GM03348 (cell line): ENCODE measurements at regions not wholly inside any gene's neighbourhood (a gene's known extent, or its start where the extent isn't known, plus 50 kb on each side); places are given as distances from the start of the nearest gene placed in this dataset.
A peak's percentile ranks its signal among the peaks of the same experiment; 100 is the strongest.
"Not testable (repeated sequence)": the region's sequence is repeated elsewhere in the genome, so short reads cannot be mapped to it uniquely, and the experiment has no call there.

Experiments
- DNase-seq: peaks from one replicate; pipeline ENCODE4 v3.0.0; 2012; ENCODE audit warnings: low spot score

- DNase-seq, result no peak
These were observed 608.5 kb downstream of the RNF144A start for GRCh38 chr2:7525746-7526145.

DNA sequence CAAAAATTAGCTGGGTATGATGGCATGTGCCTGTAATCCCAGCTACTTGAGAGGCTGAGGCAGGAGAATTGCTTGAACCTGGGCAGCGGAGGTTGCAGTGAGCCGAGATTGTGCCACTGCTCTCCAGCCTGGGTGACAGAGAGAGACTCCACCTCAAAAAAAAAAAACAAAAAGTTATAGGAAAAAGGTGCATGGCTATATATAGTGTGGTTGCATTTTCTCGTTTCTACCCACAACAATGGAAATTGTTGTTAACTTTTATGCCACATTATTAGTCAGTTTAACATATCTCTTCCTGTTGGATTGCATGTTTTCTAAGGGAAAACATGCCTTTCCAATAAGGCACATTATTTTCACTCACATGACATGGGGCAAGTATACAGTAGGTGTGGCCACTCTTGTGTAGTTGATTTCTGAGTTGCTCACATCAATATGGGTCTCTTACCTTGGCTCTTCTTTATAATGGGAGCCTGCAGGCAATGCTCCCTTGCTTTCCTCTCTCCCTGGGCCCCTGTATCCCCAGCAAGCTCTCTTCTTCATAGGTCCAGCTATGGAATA lies 610.0 kb downstream of the RNF144A start:
- DNase-seq, result no peak

GRCh38 chr2:7530001-7530400 lies 612.8 kb downstream of the RNF144A start:
- DNase-seq, result no peak

GRCh38 chr2:7539077-7539476 lies 621.9 kb downstream of the RNF144A start:
- no peak for DNase-seq

GRCh38 chr2:7539760-7540159 lies 622.5 kb downstream of the RNF144A start:
- DNase-seq, result no peak

DNA sequence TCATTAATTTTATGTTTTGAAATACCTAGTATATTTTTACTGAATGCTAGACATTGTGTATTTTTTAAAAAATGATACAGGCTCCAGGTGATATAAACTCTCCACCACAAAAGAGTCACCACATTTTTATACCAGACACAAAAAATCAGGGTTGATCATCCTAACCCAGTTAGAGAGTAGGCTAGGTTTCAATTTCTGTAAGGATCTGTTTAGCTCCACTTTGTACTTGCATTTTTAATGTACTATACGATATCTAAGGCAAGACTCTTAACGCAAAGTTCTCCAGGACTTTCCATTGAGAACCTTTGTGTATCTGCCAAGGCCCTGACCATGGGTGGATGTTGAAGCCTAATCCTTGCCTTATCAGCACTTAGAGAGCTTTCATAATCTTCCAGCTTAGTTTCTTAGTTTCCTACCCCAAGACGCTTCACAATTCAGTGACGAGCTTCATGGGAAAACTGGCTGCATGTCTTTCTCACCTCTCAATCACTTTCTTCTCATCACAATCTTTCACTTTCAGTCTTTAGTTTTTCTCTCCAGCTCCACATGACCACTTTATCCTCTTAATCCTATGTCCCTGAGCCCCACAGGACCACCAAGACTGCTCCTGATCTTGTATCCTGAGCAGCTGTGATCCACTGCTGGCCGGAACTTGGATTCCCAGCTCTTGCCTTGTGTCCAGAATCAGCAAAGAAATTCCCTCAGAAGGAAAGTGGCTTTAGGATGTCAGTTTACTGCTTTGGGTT lies 635.8 kb downstream of the RNF144A start:
- DNase-seq, result no peak

- no peak for DNase-seq
These were observed 638.0 kb downstream of the RNF144A start for GRCh38 chr2:7555260-7555659.

- DNase-seq, result peak; percentile 14
These were observed 640.2 kb downstream of the RNF144A start for GRCh38 chr2:7557376-7557775.

DNA sequence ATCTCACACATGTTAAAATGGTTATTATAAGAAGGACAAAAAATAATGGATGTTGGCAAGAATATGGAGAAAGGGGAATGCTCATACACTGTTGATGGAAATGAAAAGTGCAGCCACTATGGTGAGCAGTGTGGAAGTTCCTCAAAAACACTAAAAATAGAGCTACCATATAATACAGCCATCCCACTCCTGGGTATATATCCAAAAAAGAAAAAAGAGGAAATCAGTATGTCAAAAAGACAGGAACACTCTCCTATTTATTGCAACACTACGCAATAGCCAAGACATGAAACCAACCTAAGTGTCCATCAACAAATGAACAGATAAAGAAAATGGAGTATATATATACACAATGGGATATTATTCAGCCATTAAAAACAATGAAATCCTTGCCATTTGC lies 642.6 kb downstream of the RNF144A start:
- no peak for DNase-seq

- no peak for DNase-seq
These were observed 649.2 kb downstream of the RNF144A start for GRCh38 chr2:7566382-7566881.

DNA sequence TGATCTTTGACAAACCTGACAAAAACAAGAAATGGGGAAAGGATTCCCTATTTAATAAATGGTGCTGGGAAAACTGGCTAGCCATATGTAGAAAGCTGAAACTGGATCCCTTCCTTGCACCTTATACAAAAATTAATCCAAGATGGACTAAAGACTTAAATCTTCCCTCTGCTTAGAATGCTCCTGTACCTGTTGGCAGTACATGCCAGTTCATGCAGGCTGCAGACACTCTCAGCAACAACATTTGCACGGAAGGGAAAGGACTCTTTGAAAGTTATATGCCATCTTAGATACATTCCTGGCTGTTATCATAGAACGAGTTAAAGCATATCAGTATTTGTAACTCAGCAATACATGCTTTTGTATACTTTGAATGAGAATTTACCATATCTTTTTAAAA lies 649.9 kb downstream of the RNF144A start:
- not testable (repeated sequence) for DNase-seq

GRCh38 chr2:7567646-7568045 lies 650.4 kb downstream of the RNF144A start:
- no peak for DNase-seq

GRCh38 chr2:7570247-7570646 lies 653.0 kb downstream of the RNF144A start:
- DNase-seq, result no peak

DNA sequence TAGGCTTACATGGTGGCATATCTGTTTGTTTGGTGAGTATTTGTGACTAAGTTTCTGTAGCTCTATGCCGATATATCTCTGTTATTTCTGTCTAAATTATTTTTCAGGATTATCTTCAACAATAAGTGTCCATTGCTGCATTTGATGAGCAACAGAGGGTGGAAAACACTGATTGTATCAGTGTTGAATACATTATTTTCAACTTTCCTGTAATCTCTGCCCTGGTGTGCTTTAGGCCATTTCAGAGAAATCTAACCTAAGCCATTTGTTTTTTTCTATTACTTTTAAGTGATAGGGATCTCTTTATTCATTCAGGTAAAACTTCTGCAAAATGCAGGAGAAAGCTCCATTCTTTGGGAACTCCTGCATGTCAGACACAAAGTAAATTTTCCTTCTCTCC lies 654.5 kb downstream of the RNF144A start:
- DNase-seq, result no peak

DNA sequence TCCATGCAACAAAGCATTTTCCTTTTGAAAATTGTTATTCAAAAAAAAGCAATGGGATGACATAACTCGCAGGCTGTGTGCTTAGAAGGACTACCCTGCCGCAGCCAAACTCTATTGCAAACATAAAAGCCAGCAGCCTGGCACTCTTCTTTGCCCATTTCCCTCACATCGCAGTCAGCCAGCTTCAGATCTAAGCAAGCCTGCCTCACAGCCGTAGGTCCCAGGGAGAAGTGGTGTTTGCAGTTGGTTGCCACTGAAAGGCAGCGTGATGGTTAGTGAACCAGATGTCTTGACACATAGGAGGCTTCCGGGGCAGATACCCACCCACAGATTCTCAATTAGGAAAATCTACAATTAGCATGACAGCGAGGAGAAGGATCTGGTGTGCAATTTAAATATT lies 655.2 kb downstream of the RNF144A start:
- no peak for DNase-seq

DNA sequence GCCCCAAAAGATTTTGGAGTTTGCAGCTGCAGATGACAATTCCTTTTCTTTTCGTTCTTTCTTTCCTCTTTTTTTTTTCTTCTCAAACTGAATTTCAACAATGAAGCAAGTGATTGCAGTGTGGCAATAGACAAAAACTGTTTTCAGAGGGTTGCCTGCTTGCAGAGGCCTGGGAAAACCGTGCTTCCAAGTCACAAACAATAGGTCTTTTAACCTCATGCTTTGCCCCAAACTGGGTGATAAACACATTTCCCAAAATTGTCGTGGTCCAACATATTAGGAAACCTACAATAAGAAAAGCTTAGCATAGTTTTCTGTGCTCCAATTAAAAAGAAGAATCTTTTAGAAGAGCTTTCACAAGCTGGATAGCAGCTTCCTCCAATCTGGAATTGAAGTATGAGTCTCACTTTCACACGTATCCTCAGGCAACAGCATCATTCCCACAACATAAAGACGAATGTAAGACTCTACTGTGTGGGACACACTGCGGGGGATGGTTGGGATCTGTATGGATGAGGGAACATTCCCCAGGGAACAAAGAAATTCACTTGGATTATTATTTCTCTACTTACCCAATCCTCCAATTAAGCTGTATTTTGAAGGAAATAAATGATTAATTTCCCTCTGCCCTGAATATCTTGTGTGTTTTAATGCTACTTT lies 656.1 kb downstream of the RNF144A start:
- no peak for DNase-seq

DNA sequence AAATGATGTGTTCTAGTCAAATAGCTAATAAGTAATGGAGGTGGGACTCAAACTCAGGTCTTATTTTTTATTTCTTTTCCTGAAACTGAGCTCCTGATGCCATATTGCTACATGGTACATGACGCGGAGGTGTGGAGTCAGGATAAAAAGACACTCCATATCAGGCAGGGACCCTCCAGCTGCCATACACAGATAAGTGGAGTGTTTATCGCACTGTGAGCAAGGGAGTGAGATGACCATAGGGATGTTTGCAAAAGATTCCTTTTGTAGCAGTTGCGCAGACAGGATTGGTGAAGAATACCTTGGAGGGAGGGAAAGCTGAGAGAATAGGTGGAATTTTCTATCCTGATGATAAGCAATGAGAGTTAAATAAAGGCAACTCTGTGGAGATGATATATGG lies 657.2 kb downstream of the RNF144A start:
- DNase-seq, result no peak

- no peak for DNase-seq
These were observed 660.6 kb downstream of the RNF144A start for GRCh38 chr2:7577769-7578168.

DNA sequence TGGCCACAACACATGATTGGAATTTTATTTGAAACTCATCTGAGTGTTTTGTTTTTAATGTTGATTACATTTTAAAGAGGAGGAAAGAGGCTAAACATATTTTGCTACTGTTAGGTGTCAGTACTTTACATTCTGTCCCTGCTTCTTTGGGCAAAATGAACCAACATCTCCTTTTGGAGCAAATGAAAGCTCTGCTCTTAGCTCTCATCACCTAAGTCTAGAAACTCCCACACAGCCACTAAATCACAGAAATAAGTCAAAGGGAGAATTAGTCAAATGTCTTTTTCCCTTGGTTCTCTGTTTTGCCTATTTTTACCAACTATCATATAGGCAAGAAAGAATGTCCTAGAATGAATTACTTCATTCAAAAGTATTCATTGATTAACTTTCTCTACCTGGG lies 666.8 kb downstream of the RNF144A start:
- no peak for DNase-seq

GRCh38 chr2:7586898-7587297 lies 669.7 kb downstream of the RNF144A start:
- no peak for DNase-seq

- DNase-seq, result no peak
These were observed 671.1 kb downstream of the RNF144A start for GRCh38 chr2:7588295-7588694.

DNA sequence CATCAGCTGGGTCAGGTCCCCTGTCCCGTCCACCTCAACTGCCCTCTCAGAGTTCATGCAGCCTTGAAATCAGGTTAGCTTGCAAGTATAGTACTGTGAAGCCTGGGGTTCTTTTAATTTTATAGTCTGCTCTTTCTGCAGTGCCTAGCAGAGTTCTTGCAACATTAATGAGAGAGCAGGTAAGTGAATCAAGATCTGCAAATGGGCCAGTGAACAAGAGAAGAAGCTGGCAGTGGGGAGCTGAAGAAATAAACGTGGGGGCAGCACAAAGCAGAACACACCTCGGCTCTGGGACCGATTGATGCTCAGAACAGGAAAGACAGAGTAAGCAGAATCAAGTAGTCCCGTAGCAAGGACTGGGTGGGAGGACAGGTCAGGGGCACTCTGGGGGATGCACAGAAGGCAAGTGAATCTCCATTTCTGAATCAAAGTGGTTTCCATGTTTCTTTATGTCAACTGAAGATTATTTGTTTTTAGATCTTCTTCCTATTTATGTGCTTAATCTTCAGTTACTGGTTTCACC lies 675.5 kb downstream of the RNF144A start:
- no peak for DNase-seq

DNA sequence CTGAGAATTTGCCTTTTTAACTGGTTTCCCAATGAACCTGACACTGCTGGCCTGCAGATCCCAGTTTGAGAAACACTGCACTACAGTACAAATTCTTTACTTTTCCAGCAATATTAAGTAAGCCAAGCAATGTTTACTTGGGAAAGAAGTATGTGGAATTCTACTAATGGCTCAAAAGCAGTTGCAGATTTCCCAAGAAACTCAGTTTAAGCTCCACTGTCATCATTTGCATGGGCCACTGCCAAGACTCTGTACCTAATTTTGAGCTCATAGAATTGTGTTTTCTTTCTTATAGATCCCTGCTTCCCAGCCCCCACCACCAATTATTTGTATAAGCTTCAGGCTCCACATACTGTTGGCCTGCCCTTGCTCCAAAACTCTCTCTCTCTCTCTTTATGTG lies 676.1 kb downstream of the RNF144A start:
- no peak for DNase-seq
